ENCODE measurements at regions not wholly inside any gene's neighbourhood (a gene's known extent, or its start where the extent isn't known, plus 50 kb on each side); places are given as distances from the start of the nearest gene placed in this dataset.
A peak's percentile ranks its signal among the peaks of the same experiment; 100 is the strongest.
"Not testable (repeated sequence)": the region's sequence is repeated elsewhere in the genome, so short reads cannot be mapped to it uniquely, and the experiment has no call there.

- TF ChIP-seq CTCF (conservative IDR thresholded peaks at IDR 0.05) (no peak), ZFX (IDR thresholded peaks at IDR 0.05) (no peak)
- H3K27ac ChIP-seq, result peak overlapping the region; percentile 56
Measured at GRCh38 chr7:54932818-54933543, 85.8 kb upstream of the EGFR start.

- H3K27ac ChIP-seq, result peak overlapping the region; percentile 56
- TF ChIP-seq ZFX (IDR thresholded peaks at IDR 0.05) (no peak), CTCF (conservative IDR thresholded peaks at IDR 0.05) (no peak)
Measured at GRCh38 chr7:54933643-54934042, 85.2 kb upstream of the EGFR start.

GRCh38 chr7:54940748-54941147 is 78.1 kb upstream of the EGFR start:
- no peak overlapping the region for H3K27ac ChIP-seq
- no peak for TF ChIP-seq ZFX (IDR thresholded peaks at IDR 0.05)
- TF ChIP-seq CTCF (conservative IDR thresholded peaks at IDR 0.05), result no peak

GRCh38 chr7:54944179-54944578 is 74.6 kb upstream of the EGFR start:
- H3K27ac ChIP-seq, result no peak overlapping the region
- TF ChIP-seq ZFX (IDR thresholded peaks at IDR 0.05) (no peak), CTCF (conservative IDR thresholded peaks at IDR 0.05) (no peak)

- H3K27ac ChIP-seq, result no peak overlapping the region
Measured at GRCh38 chr7:54946271-54946670, 72.5 kb upstream of the EGFR start.

GRCh38 chr7:54946764-54947163 is 72.1 kb upstream of the EGFR start:
- H3K27ac ChIP-seq, result no peak overlapping the region
- no peak for TF ChIP-seq CTCF (conservative IDR thresholded peaks at IDR 0.05)
- no peak for TF ChIP-seq ZFX (IDR thresholded peaks at IDR 0.05)

More at GRCh38 chr7:54946271-54946670, 72.5 kb upstream of the EGFR start:
- TF ChIP-seq ZFX (IDR thresholded peaks at IDR 0.05), result no peak
- TF ChIP-seq CTCF (conservative IDR thresholded peaks at IDR 0.05), result no peak

- H3K27ac ChIP-seq, result no peak overlapping the region
- TF ChIP-seq ZFX (IDR thresholded peaks at IDR 0.05) (no peak), CTCF (conservative IDR thresholded peaks at IDR 0.05) (no peak)
Measured at GRCh38 chr7:54947266-54947665, 71.6 kb upstream of the EGFR start.

GRCh38 chr7:54949514-54949913 is 69.3 kb upstream of the EGFR start:
- not testable (repeated sequence) for H3K27ac ChIP-seq

All from C4-2B (cell line).